Parathyroid adenoma (tissue), 2 donors: ENCODE measurements at regions not wholly inside any gene's neighbourhood (a gene's known extent, or its start where the extent isn't known, plus 50 kb on each side); places are given as distances from the start of the nearest gene placed in this dataset.

Experiments
- H2AFZ ChIP-seq: fragments of 300-600 bp; sonication (generic); one replicate; pipeline ENCODE4 v1.7.0; 2017; ENCODE audit warnings: antibody characterized with exemption, mild to moderate bottlenecking
- H3K27ac ChIP-seq: fragments of 300-600 bp; sonication (generic); one replicate; pipeline ENCODE4 v1.7.0; 2017
- H3K27me3 ChIP-seq: fragments of 300-600 bp; sonication (generic); one replicate; pipeline ENCODE4 v1.7.0; 2017; ENCODE audit warnings: low read length; ENCODE audit not compliant: control insufficient read depth, insufficient read depth
- H3K36me3 ChIP-seq: fragments of 300-600 bp; sonication (generic); one replicate; pipeline ENCODE4 v1.7.0; 2017; ENCODE audit warnings: low read length; ENCODE audit not compliant: control insufficient read depth, insufficient read depth
- H3K4me1 ChIP-seq: fragments of 300-600 bp; sonication (generic); one replicate; pipeline ENCODE4 v1.7.0; 2017; ENCODE audit warnings: control low read depth
- H3K4me2 ChIP-seq: fragments of 300-600 bp; sonication (generic); one replicate; pipeline ENCODE4 v1.7.0; 2017; ENCODE audit warnings: low read length
- H3K4me3 ChIP-seq: fragments of 300-600 bp; sonication (generic); one replicate; pipeline ENCODE4 v1.7.0; 2017; ENCODE audit warnings: low read depth, low read length
- H3K79me2 ChIP-seq: fragments of 300-600 bp; sonication (generic); one replicate; pipeline ENCODE4 v1.7.0; 2017; ENCODE audit warnings: control low read depth
- H3K9ac ChIP-seq: fragments of 300-600 bp; sonication (generic); one replicate; pipeline ENCODE4 v1.7.0; 2017; ENCODE audit warnings: mild to moderate bottlenecking
- H3K9me3 ChIP-seq: fragments of 300-600 bp; sonication (generic); one replicate; pipeline ENCODE4 v1.7.0; 2017; ENCODE audit warnings: low read length; ENCODE audit not compliant: control insufficient read depth
- TF ChIP-seq, protein P1 (sequence below): fragments of 300-600 bp; sonication (generic); IDR thresholded peaks from one replicate; pipeline ENCODE4 v1.7.0; 2017; ENCODE audit warnings: antibody characterized with exemption, mild to moderate bottlenecking
- donor health status: primary hyperparathyroidism.

GRCh38 chr1:227378871-227379554 is 60.7 kb upstream of the CDC42BPA start:
- H3K4me2 ChIP-seq: no peak overlapping the region
- no peaks in the 10 kb centered on the region for H3K27me3 ChIP-seq
- no peaks in the 10 kb centered on the region for H3K4me1 ChIP-seq
- no peaks in the 10 kb centered on the region for H3K36me3 ChIP-seq
- no peak overlapping the region for H3K9ac ChIP-seq
- no peak overlapping the region for H3K27ac ChIP-seq
- H2AFZ ChIP-seq: no peak overlapping the region
- TF ChIP-seq, protein P1, sequence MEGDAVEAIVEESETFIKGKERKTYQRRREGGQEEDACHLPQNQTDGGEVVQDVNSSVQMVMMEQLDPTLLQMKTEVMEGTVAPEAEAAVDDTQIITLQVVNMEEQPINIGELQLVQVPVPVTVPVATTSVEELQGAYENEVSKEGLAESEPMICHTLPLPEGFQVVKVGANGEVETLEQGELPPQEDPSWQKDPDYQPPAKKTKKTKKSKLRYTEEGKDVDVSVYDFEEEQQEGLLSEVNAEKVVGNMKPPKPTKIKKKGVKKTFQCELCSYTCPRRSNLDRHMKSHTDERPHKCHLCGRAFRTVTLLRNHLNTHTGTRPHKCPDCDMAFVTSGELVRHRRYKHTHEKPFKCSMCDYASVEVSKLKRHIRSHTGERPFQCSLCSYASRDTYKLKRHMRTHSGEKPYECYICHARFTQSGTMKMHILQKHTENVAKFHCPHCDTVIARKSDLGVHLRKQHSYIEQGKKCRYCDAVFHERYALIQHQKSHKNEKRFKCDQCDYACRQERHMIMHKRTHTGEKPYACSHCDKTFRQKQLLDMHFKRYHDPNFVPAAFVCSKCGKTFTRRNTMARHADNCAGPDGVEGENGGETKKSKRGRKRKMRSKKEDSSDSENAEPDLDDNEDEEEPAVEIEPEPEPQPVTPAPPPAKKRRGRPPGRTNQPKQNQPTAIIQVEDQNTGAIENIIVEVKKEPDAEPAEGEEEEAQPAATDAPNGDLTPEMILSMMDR: no peak
- H3K9me3 ChIP-seq: no peaks in the 10 kb centered on the region
- no peaks in the 10 kb centered on the region for H3K79me2 ChIP-seq
- H3K4me3 ChIP-seq: no peak overlapping the region

- TF ChIP-seq, protein P1: no peak
- no peaks in the 10 kb centered on the region for H3K36me3 ChIP-seq
- H3K4me3 ChIP-seq: no peak overlapping the region
- H3K9ac ChIP-seq: no peak overlapping the region
- no peaks in the 10 kb centered on the region for H3K9me3 ChIP-seq
- H2AFZ ChIP-seq: no peak overlapping the region
- no peaks in the 10 kb centered on the region for H3K4me1 ChIP-seq
- H3K27me3 ChIP-seq: no peaks in the 10 kb centered on the region
- H3K79me2 ChIP-seq: no peaks in the 10 kb centered on the region
- no peak overlapping the region for H3K4me2 ChIP-seq
- H3K27ac ChIP-seq: no peak overlapping the region
Observed at GRCh38 chr1:227378181-227378580, 59.9 kb upstream of the CDC42BPA start.

DNA sequence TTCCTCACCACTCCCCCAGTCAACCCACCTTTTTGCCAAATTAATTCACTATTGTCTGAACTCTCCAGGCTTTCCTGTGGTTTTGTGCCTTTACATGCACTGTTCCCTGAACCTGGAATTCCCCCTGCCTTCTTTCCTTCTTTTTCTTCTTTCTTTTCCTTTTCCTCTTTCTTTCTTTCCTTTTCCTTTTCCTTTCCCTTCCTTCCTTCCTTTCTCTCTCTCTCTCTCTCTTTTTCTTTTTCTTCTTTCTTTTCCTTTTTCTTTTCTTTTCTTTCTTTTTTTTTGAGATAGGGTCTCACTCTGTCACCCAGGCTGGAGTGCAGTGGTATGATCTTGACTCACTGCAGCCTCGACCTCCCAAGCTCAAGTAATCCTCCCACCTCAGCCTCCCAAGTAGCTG is 56.6 kb upstream of the CDC42BPA start:
- H3K9ac ChIP-seq: no peak overlapping the region
- no peaks in the 10 kb centered on the region for H3K79me2 ChIP-seq
- no peak overlapping the region for H3K4me3 ChIP-seq
- no peaks in the 10 kb centered on the region for H3K36me3 ChIP-seq
- H3K4me1 ChIP-seq: no peaks in the 10 kb centered on the region
- no peak overlapping the region for H2AFZ ChIP-seq
- no peak overlapping the region for H3K4me2 ChIP-seq
- no peak overlapping the region for H3K27ac ChIP-seq
- no peaks in the 10 kb centered on the region for H3K9me3 ChIP-seq
- H3K27me3 ChIP-seq: no peaks in the 10 kb centered on the region
- TF ChIP-seq, protein P1: no peak

GRCh38 chr1:227372726-227373130 is 54.4 kb upstream of the CDC42BPA start:
- no peaks in the 10 kb centered on the region for H3K27me3 ChIP-seq
- H3K27ac ChIP-seq: no peak overlapping the region
- H3K4me3 ChIP-seq: no peak overlapping the region
- H3K36me3 ChIP-seq: no peaks in the 10 kb centered on the region
- no peaks in the 10 kb centered on the region for H3K9me3 ChIP-seq
- no peak overlapping the region for H3K4me2 ChIP-seq
- H3K9ac ChIP-seq: no peak overlapping the region
- TF ChIP-seq, protein P1: no peak
- H2AFZ ChIP-seq: no peak overlapping the region
- H3K79me2 ChIP-seq: no peaks in the 10 kb centered on the region
- H3K4me1 ChIP-seq: no peaks in the 10 kb centered on the region
